ENCODE measurements at regions not wholly inside any gene's neighbourhood (a gene's known extent, or its start where the extent isn't known, plus 50 kb on each side); places are given as distances from the start of the nearest gene placed in this dataset.
"Not testable (repeated sequence)": the region's sequence is repeated elsewhere in the genome, so short reads cannot be mapped to it uniquely, and the experiment has no call there.

DNA sequence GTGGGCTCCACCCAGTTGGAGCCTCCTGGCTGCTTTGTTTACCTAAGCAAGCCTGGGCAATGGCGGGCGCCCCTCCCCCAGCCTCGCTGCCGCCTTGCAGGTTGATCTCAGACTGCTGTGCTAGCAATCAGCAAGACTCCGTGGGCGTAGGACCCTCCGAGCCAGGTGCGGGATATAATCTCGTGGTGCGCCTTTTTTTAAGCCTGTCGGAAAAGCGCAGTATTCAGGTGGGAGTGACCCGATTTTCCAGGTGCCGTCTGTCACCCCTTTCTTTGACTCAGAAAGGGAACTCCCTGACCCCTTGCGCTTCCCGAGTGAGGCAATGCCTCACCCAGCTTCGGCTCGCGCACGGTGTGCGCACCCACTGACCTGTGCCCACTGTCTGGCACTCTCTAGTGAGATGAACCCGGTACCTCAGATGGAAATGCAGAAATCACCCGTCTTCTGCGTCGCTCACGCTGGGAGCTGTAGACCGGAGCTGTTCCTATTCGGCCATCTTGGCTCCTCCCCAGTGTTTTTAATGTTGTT lies 144.9 kb upstream of the SMIM30 start:
- not testable (repeated sequence) for TF ChIP-seq BHLHE40 (IDR thresholded peaks at IDR 0.05; ENCODE audit: borderline replicate concordance); SUZ12 (IDR thresholded peaks at IDR 0.05); SP1 (IDR thresholded peaks at IDR 0.05); FOXM1 (IDR thresholded peaks at IDR 0.05; ENCODE audit: borderline replicate concordance)

Data from HEK293T (cell line).